Ovary (tissue), 7 donors: ENCODE measurements at regions not wholly inside any gene's neighbourhood (a gene's known extent, or its start where the extent isn't known, plus 50 kb on each side); places are given as distances from the start of the nearest gene placed in this dataset.

Source experiments
- DNase-seq, 5 donors: peaks; one replicate each; pipeline ENCODE4 v3.0.0-alpha.2; 2019 to 2020
- H3K27ac ChIP-seq, 2 donors: fragments of 200-600 bp; one replicate each; pipeline versions ENCODE4 v1.5.1 to v1.8.0; 2019 to 2022
- H3K27me3 ChIP-seq: fragments of 200-600 bp; one replicate; pipeline ENCODE4 v1.8.0; 2022
- H3K36me3 ChIP-seq: fragments of 200-600 bp; sonication (generic); one replicate; pipeline ENCODE4 v1.5.1; 2019
- H3K4me1 ChIP-seq: one replicate; pipeline ENCODE4 v1.8.1; 2013; ENCODE audit warnings: mild to moderate bottlenecking, moderate library complexity; ENCODE audit not compliant: insufficient read depth
- H3K4me3 ChIP-seq: fragments of 200-600 bp; sonication (generic); one replicate; pipeline ENCODE4 v1.5.1; 2017
- H3K9me3 ChIP-seq, 2 donors: fragments of 200-600 bp in 1 of 2; sonication (generic) in 1 of 2; one replicate each; pipeline versions ENCODE4 v1.5.1 to v1.8.1; 2013 to 2019; ENCODE audit warnings: mild to moderate bottlenecking in 1 of 2, moderate library complexity in 1 of 2
- EP300 ChIP-seq: sonication (generic); formaldehyde crosslinking; IDR thresholded peaks from one replicate; pipeline ENCODE4 v1.6.1; 2017; ENCODE audit warnings: antibody characterized with exemption
- POLR2A ChIP-seq: fragments of 450-650 bp; IDR thresholded peaks from one replicate; pipeline ENCODE4 v1.6.1; 2017; ENCODE audit warnings: antibody characterized with exemption, mild to moderate bottlenecking, moderate library complexity
- WGBS, 3 donors: extraction: QIAGEN DNeasy Blood & Tissue Kit in 1 of 3; methylation state at CpG; one replicate each; pipeline versions ENCODE4 v1.1.5 to v1.1.7; 2013 to 2017; 5-methylcytosine and 5-hydroxymethylcytosine counted together
- intact Hi-C, 4 donors: fragments of 100-400 bp; cut with DNase I; formaldehyde crosslinking; loops; one replicate each; pipeline versions ENCODE4 v1.11.0 to v1.15.1; 2022 to 2023
- TF ChIP-seq, protein P1 (sequence below), 3 donors: fragments of 450-650 bp in 2 of 3; fragments of 200-600 bp in 1 of 3; IDR thresholded peaks; one replicate each; pipeline versions ENCODE4 v1.5.1 to v1.8.0; 2016 to 2022; ENCODE audit warnings: antibody characterized with exemption in 3 of 3, mild to moderate bottlenecking in 1 of 3
- donor health status: DM: no; HTN: no; CAD: no; lungs with moderate emphysema.
- donor health status: DM: no; HTN: no; CAD: no.
- donor health status: Bipolar disorder and iron deficiency.
- donor health status: DM: no; HTN: no; CAD: no.
- donor health status: DM: yes; HTN: yes; CAD: no.

GRCh38 chr5:143870362-143870761, 58.4 kb downstream of the HMHB1 start:
- TF ChIP-seq EP300 (no peak), POLR2A (no peak)
- TF ChIP-seq, protein P1, sequence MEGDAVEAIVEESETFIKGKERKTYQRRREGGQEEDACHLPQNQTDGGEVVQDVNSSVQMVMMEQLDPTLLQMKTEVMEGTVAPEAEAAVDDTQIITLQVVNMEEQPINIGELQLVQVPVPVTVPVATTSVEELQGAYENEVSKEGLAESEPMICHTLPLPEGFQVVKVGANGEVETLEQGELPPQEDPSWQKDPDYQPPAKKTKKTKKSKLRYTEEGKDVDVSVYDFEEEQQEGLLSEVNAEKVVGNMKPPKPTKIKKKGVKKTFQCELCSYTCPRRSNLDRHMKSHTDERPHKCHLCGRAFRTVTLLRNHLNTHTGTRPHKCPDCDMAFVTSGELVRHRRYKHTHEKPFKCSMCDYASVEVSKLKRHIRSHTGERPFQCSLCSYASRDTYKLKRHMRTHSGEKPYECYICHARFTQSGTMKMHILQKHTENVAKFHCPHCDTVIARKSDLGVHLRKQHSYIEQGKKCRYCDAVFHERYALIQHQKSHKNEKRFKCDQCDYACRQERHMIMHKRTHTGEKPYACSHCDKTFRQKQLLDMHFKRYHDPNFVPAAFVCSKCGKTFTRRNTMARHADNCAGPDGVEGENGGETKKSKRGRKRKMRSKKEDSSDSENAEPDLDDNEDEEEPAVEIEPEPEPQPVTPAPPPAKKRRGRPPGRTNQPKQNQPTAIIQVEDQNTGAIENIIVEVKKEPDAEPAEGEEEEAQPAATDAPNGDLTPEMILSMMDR (IDR thresholded peaks at IDR 0.05) = no peak
- no peak for DNase-seq
- Histone ChIP-seq H3K27me3 (no peaks in the 10 kb centered on the region), H3K36me3 (no peaks in the 10 kb centered on the region), H3K4me3 (no peak overlapping the region), H3K4me1 (no peaks in the 10 kb centered on the region), H3K9me3 (no peaks in the 10 kb centered on the region), H3K27ac (no peak overlapping the region)
- 81 to 96% (median 90%) methylated on average over 1 of the region's 1 CpG for WGBS, 3 donors
- intact Hi-C loops = no loop called here

- no peak overlapping the region for H3K4me3 ChIP-seq
- no peaks in the 10 kb centered on the region for H3K36me3 ChIP-seq
- no peaks in the 10 kb centered on the region for H3K9me3 ChIP-seq
- intact Hi-C loops = no loop called here
- no peak overlapping the region for H3K27ac ChIP-seq
- DNase-seq = no peak
- 78 to 84% (median 80%) methylated on average over 5 of the region's 5 CpGs for WGBS, 3 donors
- TF ChIP-seq, protein P1 (IDR thresholded peaks at IDR 0.05) = no peak
- TF ChIP-seq POLR2A (no peak), EP300 (no peak)
- no peaks in the 10 kb centered on the region for H3K4me1 ChIP-seq
- H3K27me3 ChIP-seq = no peaks in the 10 kb centered on the region
These were observed 59.1 kb downstream of the HMHB1 start for GRCh38 chr5:143870871-143871632.

DNA sequence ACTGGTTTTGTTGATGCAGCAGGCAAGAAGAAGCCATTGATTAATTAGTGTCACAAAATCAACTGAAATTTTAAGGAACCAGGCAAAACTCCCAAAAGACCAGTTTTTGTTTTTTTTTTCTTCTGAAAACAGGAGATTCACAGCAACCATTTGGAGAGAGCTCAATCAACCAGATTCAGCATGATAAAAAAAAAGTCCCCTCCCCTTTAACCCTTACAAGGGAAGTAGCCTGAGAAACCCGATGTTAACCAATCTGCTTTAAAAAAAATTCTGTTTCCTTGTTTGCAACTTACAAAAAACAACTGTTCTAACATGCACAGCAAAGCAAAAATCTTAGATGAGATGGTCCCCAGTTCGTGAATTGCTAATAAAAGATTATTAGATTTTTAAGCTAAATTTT, 59.7 kb downstream of the HMHB1 start:
- WGBS, 3 donors = 50 to 74% (median 61%) methylated on average over 2 of the region's 2 CpGs
- H3K36me3 ChIP-seq = no peaks in the 10 kb centered on the region
- TF ChIP-seq, protein P1 (IDR thresholded peaks at IDR 0.05) = no peak
- no peak for TF ChIP-seq EP300
- TF ChIP-seq POLR2A = no peak
- H3K4me3 ChIP-seq = no peak overlapping the region
- no peaks in the 10 kb centered on the region for H3K27me3 ChIP-seq
- no peaks in the 10 kb centered on the region for H3K4me1 ChIP-seq
- no peak overlapping the region for H3K27ac ChIP-seq
- H3K9me3 ChIP-seq = no peaks in the 10 kb centered on the region
- intact Hi-C loops = no loop called here
- no peak for DNase-seq

- intact Hi-C loops = no loop called here
- H3K27me3 ChIP-seq = no peaks in the 10 kb centered on the region
- no peaks in the 10 kb centered on the region for H3K4me1 ChIP-seq
- no peaks in the 10 kb centered on the region for H3K36me3 ChIP-seq
- no peak overlapping the region for H3K27ac ChIP-seq
- no peak overlapping the region for H3K4me3 ChIP-seq
- no peak for TF ChIP-seq POLR2A
- TF ChIP-seq, protein P1 (IDR thresholded peaks at IDR 0.05) = no peak
- no peak for TF ChIP-seq EP300
- DNase-seq = no peak
- 13 to 27% (median 14%) methylated on average over 4 of the region's 4 CpGs for whole genome bisulfite sequencing, 3 donors
- no peaks in the 10 kb centered on the region for H3K9me3 ChIP-seq
These were observed 62.4 kb downstream of the HMHB1 start for GRCh38 chr5:143874312-143874711.
